MM.1S (cell line): ENCODE measurements at regions not wholly inside any gene's neighbourhood (a gene's known extent, or its start where the extent isn't known, plus 50 kb on each side); places are given as distances from the start of the nearest gene placed in this dataset.
"Not testable (repeated sequence)": the region's sequence is repeated elsewhere in the genome, so short reads cannot be mapped to it uniquely, and the experiment has no call there.

Experiments used
- DNase-seq: peaks from one replicate; pipeline ENCODE4 v3.0.0-alpha.2; 2015
- H2AFZ ChIP-seq: fragments of 300-600 bp; sonication (generic); 2 replicates; pipeline ENCODE4 v1.6.0; 2016; ENCODE audit warnings: antibody characterized with exemption, low read length
- H3F3A ChIP-seq: fragments of 300-600 bp; sonication (generic); 2 replicates; pipeline ENCODE4 v1.6.1; 2016; ENCODE audit warnings: mild to moderate bottlenecking, antibody characterized with exemption, low read length, moderate library complexity, mixed read lengths; ENCODE audit not compliant: insufficient read depth
- H3K27ac ChIP-seq: fragments of 300-600 bp; sonication (generic); 2 replicates; pipeline ENCODE4 v1.5.1; 2016; ENCODE audit warnings: mild to moderate bottlenecking, low read length
- H3K27me3 ChIP-seq: fragments of 300-600 bp; sonication (generic); replicated peaks from 2 replicates; pipeline ENCODE4 v1.6.0; 2016; ENCODE audit warnings: low read length; ENCODE audit not compliant: insufficient read depth
- H3K36me3 ChIP-seq: fragments of 300-600 bp; sonication (generic); replicated peaks from 2 replicates; pipeline ENCODE4 v1.6.1; 2016; ENCODE audit warnings: mild to moderate bottlenecking, low read length, mixed read lengths; ENCODE audit not compliant: insufficient read depth
- H3K4me1 ChIP-seq: fragments of 300-600 bp; sonication (generic); 2 replicates; pipeline ENCODE4 v1.6.1; 2016; ENCODE audit warnings: low read length, mixed read lengths
- H3K4me2 ChIP-seq: fragments of 300-600 bp; sonication (generic); 2 replicates; pipeline ENCODE4 v1.6.0; 2016; ENCODE audit warnings: low read depth, low read length
- H3K4me3 ChIP-seq: fragments of 300-600 bp; sonication (generic); 2 replicates; pipeline ENCODE4 v1.5.1; 2016; ENCODE audit warnings: low read length, mixed read lengths
- H3K79me2 ChIP-seq: fragments of 300-600 bp; sonication (generic); 2 replicates; pipeline ENCODE4 v1.6.1; 2016; ENCODE audit warnings: mixed run types, low read length, mixed read lengths
- H3K9ac ChIP-seq: fragments of 300-600 bp; sonication (generic); 2 replicates; pipeline ENCODE4 v1.6.1; 2016; ENCODE audit warnings: low read length, mixed read lengths
- H3K9me2 ChIP-seq: fragments of 300-600 bp; sonication (generic); replicated peaks from 2 replicates; pipeline ENCODE4 v1.6.1; 2016; ENCODE audit warnings: mild to moderate bottlenecking, low read length, mixed read lengths; ENCODE audit not compliant: insufficient read depth
- H3K9me3 ChIP-seq: fragments of 300-600 bp; sonication (generic); replicated peaks from 2 replicates; pipeline ENCODE4 v1.6.1; 2016; ENCODE audit warnings: mild to moderate bottlenecking, low read length, mixed read lengths; ENCODE audit not compliant: insufficient read depth
- H4K20me1 ChIP-seq: fragments of 300-600 bp; sonication (generic); 2 replicates; pipeline ENCODE4 v1.6.1; 2016; ENCODE audit warnings: mild to moderate bottlenecking, low read length, moderate library complexity, mixed read lengths; ENCODE audit not compliant: insufficient read depth
- CTCF ChIP-seq: fragments of 300-600 bp; sonication (generic); IDR thresholded peaks from 2 replicates; pipeline ENCODE4 v1.5.1; 2016; ENCODE audit warnings: antibody characterized with exemption, low read length, mixed read lengths
- EZH2 ChIP-seq: fragments of 300-600 bp; sonication (generic); optimal IDR thresholded peaks from 2 replicates; pipeline ENCODE3; 2017; ENCODE audit warnings: low read depth, mild to moderate bottlenecking, antibody characterized with exemption, low read length, mixed read lengths
- EZH2phosphoT487 ChIP-seq: fragments of 300-600 bp; sonication (generic); IDR thresholded peaks from 2 replicates; pipeline ENCODE4 v1.6.1; 2018; ENCODE audit warnings: antibody characterized with exemption, low read length

- DNase-seq = no peak
- Histone ChIP-seq H3F3A (no peaks in the 10 kb centered on the region), H3K9me2 (no peaks in the 10 kb centered on the region), H3K9me3 (no peaks in the 10 kb centered on the region), H3K27me3 (no peaks in the 10 kb centered on the region), H3K9ac (no peak overlapping the region), H3K4me1 (no peaks in the 10 kb centered on the region), H3K27ac (no peak overlapping the region), H4K20me1 (no peaks in the 10 kb centered on the region), H3K4me3 (no peak overlapping the region), H3K79me2 (no peaks in the 10 kb centered on the region), H2AFZ (no peak overlapping the region), H3K36me3 (no peaks in the 10 kb centered on the region), H3K4me2 (no peak overlapping the region)
- no peak for TF ChIP-seq EZH2phosphoT487
- no peak for TF ChIP-seq CTCF
- no peak for TF ChIP-seq EZH2
Measured at GRCh38 chr20:48521121-48521520, 306.7 kb downstream of the PREX1 start.

- not testable (repeated sequence) for H3K79me2 ChIP-seq, H3K9ac ChIP-seq, H3K27ac ChIP-seq, H3K4me3 ChIP-seq, H3K27me3 ChIP-seq, H3K4me1 ChIP-seq, H3F3A ChIP-seq, H4K20me1 ChIP-seq, DNase-seq, H2AFZ ChIP-seq, H3K9me2 ChIP-seq, H3K36me3 ChIP-seq, H3K4me2 ChIP-seq, H3K9me3 ChIP-seq
Measured at GRCh38 chr20:48516196-48516595, 311.6 kb downstream of the PREX1 start.

- not testable (repeated sequence) for DNase-seq, H3K4me2 ChIP-seq, H3K79me2 ChIP-seq
Measured at GRCh38 chr20:48514577-48514976, 313.2 kb downstream of the PREX1 start.

GRCh38 chr20:48512539-48512938, 315.3 kb downstream of the PREX1 start:
- H4K20me1 ChIP-seq, H3K4me3 ChIP-seq, H3K9me2 ChIP-seq, H3K79me2 ChIP-seq, H3K36me3 ChIP-seq, H3F3A ChIP-seq, H3K4me1 ChIP-seq, H2AFZ ChIP-seq, H3K9me3 ChIP-seq, H3K9ac ChIP-seq, DNase-seq, H3K27me3 ChIP-seq, H3K27ac ChIP-seq, H3K4me2 ChIP-seq: not testable (repeated sequence)

More at GRCh38 chr20:48514577-48514976, 313.2 kb downstream of the PREX1 start:
- H3K9me2 ChIP-seq, H3K4me3 ChIP-seq, H3K27ac ChIP-seq, H3K4me1 ChIP-seq, H3K9ac ChIP-seq, H3F3A ChIP-seq, H3K9me3 ChIP-seq, H3K27me3 ChIP-seq, H4K20me1 ChIP-seq, H3K36me3 ChIP-seq, H2AFZ ChIP-seq: not testable (repeated sequence)

- H3F3A ChIP-seq, H3K9ac ChIP-seq, H3K4me3 ChIP-seq, H3K27ac ChIP-seq, H2AFZ ChIP-seq, H3K9me3 ChIP-seq, DNase-seq, H4K20me1 ChIP-seq, H3K9me2 ChIP-seq, H3K36me3 ChIP-seq, H3K4me1 ChIP-seq, H3K4me2 ChIP-seq, H3K79me2 ChIP-seq: not testable (repeated sequence)
- H3K27me3 ChIP-seq = peaks cover 32% of the 10 kb centered on the region
Measured at GRCh38 chr20:48505066-48505465, 322.7 kb downstream of the PREX1 start.
